Colonic mucosa (tissue), 4 donors: ENCODE measurements at regions not wholly inside any gene's neighbourhood (a gene's known extent, or its start where the extent isn't known, plus 50 kb on each side); places are given as distances from the start of the nearest gene placed in this dataset.

ENCODE experiments used
- DNase-seq: peaks from one replicate; pipeline ENCODE4 v3.0.0-alpha.2; 2020
- H3K27ac ChIP-seq: fragments of 200-600 bp; one replicate; pipeline ENCODE4 v1.8.0; 2021
- H3K27me3 ChIP-seq: fragments of 200-600 bp; one replicate; pipeline ENCODE4 v1.8.0; 2021
- H3K36me3 ChIP-seq: fragments of 200-600 bp; one replicate; pipeline ENCODE4 v1.8.0; 2021
- H3K4me1 ChIP-seq: fragments of 200-600 bp; one replicate; pipeline ENCODE4 v1.8.0; 2021; ENCODE audit warnings: mild to moderate bottlenecking
- H3K4me3 ChIP-seq: fragments of 200-600 bp; one replicate; pipeline ENCODE4 v1.8.0; 2021
- H3K9ac ChIP-seq, 2 donors: one replicate each; pipeline ENCODE4 v1.7.0; 2013; ENCODE audit warnings: control low read depth in 2 of 2, low read depth in 2 of 2, low read length in 2 of 2
- H3K9me3 ChIP-seq: fragments of 200-600 bp; one replicate; pipeline ENCODE4 v1.8.0; 2021
- intact Hi-C: fragments of 100-400 bp; cut with DNase I; formaldehyde crosslinking; loops from one replicate; pipeline ENCODE4 v1.14.1; 2022
- TF ChIP-seq, protein P1 (sequence below): fragments of 200-600 bp; IDR thresholded peaks from one replicate; pipeline ENCODE4 v1.8.0; 2022; ENCODE audit warnings: antibody characterized with exemption, mild to moderate bottlenecking
- donor health status: healthy.
- donor health status: DM: no; HTN: no; CAD: no.
- donor health status: DM: no; HTN: no; CAD: no.

DNA sequence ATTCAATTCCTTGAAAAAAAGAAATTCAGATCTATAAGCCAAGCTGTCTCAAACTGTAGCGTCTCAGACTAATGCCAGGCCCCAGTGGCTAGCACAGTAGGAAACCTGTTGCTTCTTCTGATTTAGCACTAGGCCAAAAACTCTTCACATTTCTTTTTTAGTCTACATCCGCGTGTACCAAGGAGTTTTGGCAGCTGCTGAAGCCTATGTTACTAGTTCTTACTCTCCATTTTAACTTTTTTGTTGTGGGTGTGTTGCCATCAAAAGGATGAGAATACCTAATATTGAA, 65.0 kb upstream of the BTN3A2 start:
- TF ChIP-seq, protein P1, sequence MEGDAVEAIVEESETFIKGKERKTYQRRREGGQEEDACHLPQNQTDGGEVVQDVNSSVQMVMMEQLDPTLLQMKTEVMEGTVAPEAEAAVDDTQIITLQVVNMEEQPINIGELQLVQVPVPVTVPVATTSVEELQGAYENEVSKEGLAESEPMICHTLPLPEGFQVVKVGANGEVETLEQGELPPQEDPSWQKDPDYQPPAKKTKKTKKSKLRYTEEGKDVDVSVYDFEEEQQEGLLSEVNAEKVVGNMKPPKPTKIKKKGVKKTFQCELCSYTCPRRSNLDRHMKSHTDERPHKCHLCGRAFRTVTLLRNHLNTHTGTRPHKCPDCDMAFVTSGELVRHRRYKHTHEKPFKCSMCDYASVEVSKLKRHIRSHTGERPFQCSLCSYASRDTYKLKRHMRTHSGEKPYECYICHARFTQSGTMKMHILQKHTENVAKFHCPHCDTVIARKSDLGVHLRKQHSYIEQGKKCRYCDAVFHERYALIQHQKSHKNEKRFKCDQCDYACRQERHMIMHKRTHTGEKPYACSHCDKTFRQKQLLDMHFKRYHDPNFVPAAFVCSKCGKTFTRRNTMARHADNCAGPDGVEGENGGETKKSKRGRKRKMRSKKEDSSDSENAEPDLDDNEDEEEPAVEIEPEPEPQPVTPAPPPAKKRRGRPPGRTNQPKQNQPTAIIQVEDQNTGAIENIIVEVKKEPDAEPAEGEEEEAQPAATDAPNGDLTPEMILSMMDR: no peak
- no peak for DNase-seq
- H3K9ac ChIP-seq: no peak overlapping the region
- intact Hi-C loops: no loop called here
- H3K9me3 ChIP-seq: no peaks in the 10 kb centered on the region
- H3K36me3 ChIP-seq: no peaks in the 10 kb centered on the region
- H3K27me3 ChIP-seq: no peaks in the 10 kb centered on the region
- no peak overlapping the region for H3K27ac ChIP-seq
- H3K4me1 ChIP-seq: no peaks in the 10 kb centered on the region
- no peak overlapping the region for H3K4me3 ChIP-seq

GRCh38 chr6:26300359-26300758, 64.6 kb upstream of the BTN3A2 start:
- Histone ChIP-seq H3K4me3 (no peak overlapping the region), H3K9ac (no peak overlapping the region), H3K4me1 (no peaks in the 10 kb centered on the region), H3K36me3 (no peaks in the 10 kb centered on the region), H3K27ac (no peak overlapping the region), H3K9me3 (no peaks in the 10 kb centered on the region), H3K27me3 (no peaks in the 10 kb centered on the region)
- no peak for DNase-seq
- intact Hi-C loops: no loop called here
- TF ChIP-seq, protein P1: no peak

GRCh38 chr6:26300828-26301227, 64.2 kb upstream of the BTN3A2 start:
- TF ChIP-seq, protein P1: no peak
- H3K9ac ChIP-seq: no peak overlapping the region
- H3K9me3 ChIP-seq: no peaks in the 10 kb centered on the region
- no peaks in the 10 kb centered on the region for H3K4me1 ChIP-seq
- no peak overlapping the region for H3K4me3 ChIP-seq
- intact Hi-C loops: no loop called here
- no peaks in the 10 kb centered on the region for H3K27me3 ChIP-seq
- DNase-seq: no peak
- no peaks in the 10 kb centered on the region for H3K36me3 ChIP-seq
- no peak overlapping the region for H3K27ac ChIP-seq

DNA sequence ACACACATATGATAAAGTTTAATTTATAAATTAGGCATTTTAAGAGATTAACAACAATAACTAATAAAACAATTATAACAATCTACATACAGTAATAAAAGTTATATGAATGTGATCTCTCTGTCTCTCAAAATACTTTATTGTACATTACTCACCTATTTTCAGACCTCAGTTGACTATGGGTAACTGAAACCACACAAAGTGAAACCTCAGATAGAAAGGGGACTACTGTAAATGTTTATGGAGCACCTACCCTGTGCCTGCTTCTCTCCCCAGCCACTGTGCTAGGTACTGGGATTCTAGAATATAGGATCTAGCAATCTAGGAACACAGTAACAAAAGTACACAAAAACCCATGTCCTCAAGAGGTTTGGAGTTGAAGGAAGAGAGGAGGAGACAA, 63.4 kb upstream of the BTN3A2 start:
- TF ChIP-seq, protein P1: no peak
- no peak for DNase-seq
- H3K9me3 ChIP-seq: no peaks in the 10 kb centered on the region
- no peaks in the 10 kb centered on the region for H3K36me3 ChIP-seq
- intact Hi-C loops: no loop called here
- no peaks in the 10 kb centered on the region for H3K27me3 ChIP-seq
- no peaks in the 10 kb centered on the region for H3K4me1 ChIP-seq
- no peak overlapping the region for H3K27ac ChIP-seq
- H3K9ac ChIP-seq: no peak overlapping the region
- no peak overlapping the region for H3K4me3 ChIP-seq

- no peak overlapping the region for H3K9ac ChIP-seq
- no peaks in the 10 kb centered on the region for H3K27me3 ChIP-seq
- H3K9me3 ChIP-seq: no peaks in the 10 kb centered on the region
- DNase-seq: no peak
- TF ChIP-seq, protein P1: no peak
- H3K4me3 ChIP-seq: no peak overlapping the region
- H3K36me3 ChIP-seq: no peaks in the 10 kb centered on the region
- intact Hi-C loops: no loop called here
- no peaks in the 10 kb centered on the region for H3K4me1 ChIP-seq
- no peak overlapping the region for H3K27ac ChIP-seq
Measured at GRCh38 chr6:26302941-26303559, 61.9 kb upstream of the BTN3A2 start.
